Suppressor macrophage treated with lipopolysaccharide for 1 hour (primary cell): ENCODE measurements at regions not wholly inside any gene's neighbourhood (a gene's known extent, or its start where the extent isn't known, plus 50 kb on each side); places are given as distances from the start of the nearest gene placed in this dataset.
A peak's percentile ranks its signal among the peaks of the same experiment; 100 is the strongest.
"Not testable (repeated sequence)": the region's sequence is repeated elsewhere in the genome, so short reads cannot be mapped to it uniquely, and the experiment has no call there.

ENCODE experiments used
- DNase-seq, 3 donors: peaks; one replicate each; pipeline ENCODE4 v3.0.0-alpha.2; 2020 to 2022

GRCh38 chr20:53792946-53793536, 199.4 kb upstream of the ZNF217 start:
- DNase-seq: peak; percentile 19 to 51 (median 42)

- DNase-seq: peak in 2 of 3 donors; percentile 27 to 35
These were observed 196.5 kb upstream of the ZNF217 start for GRCh38 chr20:53789989-53790675.

GRCh38 chr20:53788253-53789022, 194.8 kb upstream of the ZNF217 start:
- no peak for DNase-seq

GRCh38 chr20:53787491-53787931, 193.9 kb upstream of the ZNF217 start:
- DNase-seq: peak in 1 of 3 donors; percentile 35

- DNase-seq: no peak
These were observed 193.0 kb upstream of the ZNF217 start for GRCh38 chr20:53786445-53787267.

GRCh38 chr20:53786071-53786444, 192.4 kb upstream of the ZNF217 start:
- no peak for DNase-seq

- no peak for DNase-seq
These were observed 191.7 kb upstream of the ZNF217 start for GRCh38 chr20:53785320-53785719.

GRCh38 chr20:53783768-53784167, 190.1 kb upstream of the ZNF217 start:
- DNase-seq: no peak

GRCh38 chr20:53782612-53783246, 189.1 kb upstream of the ZNF217 start:
- no peak for DNase-seq

GRCh38 chr20:53779822-53780221, 186.2 kb upstream of the ZNF217 start:
- no peak for DNase-seq

GRCh38 chr20:53778736-53779135, 185.1 kb upstream of the ZNF217 start:
- DNase-seq: no peak

GRCh38 chr20:53778041-53778516, 184.4 kb upstream of the ZNF217 start:
- DNase-seq: no peak

GRCh38 chr20:53777402-53777801, 183.8 kb upstream of the ZNF217 start:
- DNase-seq: not testable (repeated sequence)

- DNase-seq: no peak
These were observed 183.2 kb upstream of the ZNF217 start for GRCh38 chr20:53776858-53777257.

- DNase-seq: peak; percentile 36 to 52 (median 51)
These were observed 181.0 kb upstream of the ZNF217 start for GRCh38 chr20:53774461-53775203.

GRCh38 chr20:53773792-53774401, 180.3 kb upstream of the ZNF217 start:
- peak in 2 of 3 donors; percentile 54 to 69 for DNase-seq

GRCh38 chr20:53773066-53773791, 179.6 kb upstream of the ZNF217 start:
- not testable (repeated sequence) for DNase-seq

- no peak for DNase-seq
These were observed 175.4 kb upstream of the ZNF217 start for GRCh38 chr20:53769041-53769440.

- no peak for DNase-seq
These were observed 174.7 kb upstream of the ZNF217 start for GRCh38 chr20:53768329-53768728.

- DNase-seq: no peak
These were observed 173.7 kb upstream of the ZNF217 start for GRCh38 chr20:53767206-53767930.
